GM21786 (cell line): ENCODE measurements at regions not wholly inside any gene's neighbourhood (a gene's known extent, or its start where the extent isn't known, plus 50 kb on each side); places are given as distances from the start of the nearest gene placed in this dataset.
"Not testable (repeated sequence)": the region's sequence is repeated elsewhere in the genome, so short reads cannot be mapped to it uniquely, and the experiment has no call there.

Experiments
- ATAC-seq: cut with Tn5 transposase; IDR thresholded peaks from one replicate; pipeline ENCODE4 v1.9.1; 2021; ENCODE audit not compliant: unreplicated experiment

- no peak for ATAC-seq
These were observed 769.8 kb upstream of the MIR17HG start for GRCh38 chr13:90577726-90578125.

GRCh38 chr13:90585392-90585791, 762.1 kb upstream of the MIR17HG start:
- ATAC-seq, result no peak

GRCh38 chr13:90591260-90591926, 756.1 kb upstream of the MIR17HG start:
- ATAC-seq, result no peak

- ATAC-seq, result no peak
These were observed 755.6 kb upstream of the MIR17HG start for GRCh38 chr13:90591927-90592268.

- no peak for ATAC-seq
These were observed 754.5 kb upstream of the MIR17HG start for GRCh38 chr13:90592943-90593342.

- no peak for ATAC-seq
These were observed 752.8 kb upstream of the MIR17HG start for GRCh38 chr13:90594681-90595080.

GRCh38 chr13:90605664-90606063, 741.8 kb upstream of the MIR17HG start:
- ATAC-seq, result no peak

GRCh38 chr13:90606921-90607320, 740.6 kb upstream of the MIR17HG start:
- ATAC-seq, result not testable (repeated sequence)

GRCh38 chr13:90612391-90612790, 735.1 kb upstream of the MIR17HG start:
- ATAC-seq, result no peak

GRCh38 chr13:90613076-90613795, 734.3 kb upstream of the MIR17HG start:
- no peak for ATAC-seq

- ATAC-seq, result no peak
These were observed 732.3 kb upstream of the MIR17HG start for GRCh38 chr13:90615236-90615635.

- no peak for ATAC-seq
These were observed 731.7 kb upstream of the MIR17HG start for GRCh38 chr13:90615767-90616166.

GRCh38 chr13:90618133-90618532, 729.4 kb upstream of the MIR17HG start:
- no peak for ATAC-seq

GRCh38 chr13:90622541-90622940, 724.9 kb upstream of the MIR17HG start:
- ATAC-seq, result no peak

GRCh38 chr13:90623318-90624011, 724.0 kb upstream of the MIR17HG start:
- ATAC-seq, result no peak

- ATAC-seq, result no peak
These were observed 719.7 kb upstream of the MIR17HG start for GRCh38 chr13:90627813-90628212.

GRCh38 chr13:90628471-90628870, 719.0 kb upstream of the MIR17HG start:
- no peak for ATAC-seq

GRCh38 chr13:90630716-90631115, 716.8 kb upstream of the MIR17HG start:
- ATAC-seq, result no peak

- no peak for ATAC-seq
These were observed 715.3 kb upstream of the MIR17HG start for GRCh38 chr13:90632184-90632583.

- no peak for ATAC-seq
These were observed 713.6 kb upstream of the MIR17HG start for GRCh38 chr13:90633849-90634248.

- ATAC-seq, result no peak
These were observed 706.5 kb upstream of the MIR17HG start for GRCh38 chr13:90640976-90641375.

GRCh38 chr13:90641884-90642283, 705.6 kb upstream of the MIR17HG start:
- no peak for ATAC-seq
